ENCODE measurements at regions not wholly inside any gene's neighbourhood (a gene's known extent, or its start where the extent isn't known, plus 50 kb on each side); places are given as distances from the start of the nearest gene placed in this dataset.

- no peak for TF ChIP-seq JUN (IDR thresholded peaks at IDR 0.05; ENCODE audit: borderline replicate concordance, insufficient read depth, insufficient read length, low read depth)
- TF ChIP-seq, protein P1, sequence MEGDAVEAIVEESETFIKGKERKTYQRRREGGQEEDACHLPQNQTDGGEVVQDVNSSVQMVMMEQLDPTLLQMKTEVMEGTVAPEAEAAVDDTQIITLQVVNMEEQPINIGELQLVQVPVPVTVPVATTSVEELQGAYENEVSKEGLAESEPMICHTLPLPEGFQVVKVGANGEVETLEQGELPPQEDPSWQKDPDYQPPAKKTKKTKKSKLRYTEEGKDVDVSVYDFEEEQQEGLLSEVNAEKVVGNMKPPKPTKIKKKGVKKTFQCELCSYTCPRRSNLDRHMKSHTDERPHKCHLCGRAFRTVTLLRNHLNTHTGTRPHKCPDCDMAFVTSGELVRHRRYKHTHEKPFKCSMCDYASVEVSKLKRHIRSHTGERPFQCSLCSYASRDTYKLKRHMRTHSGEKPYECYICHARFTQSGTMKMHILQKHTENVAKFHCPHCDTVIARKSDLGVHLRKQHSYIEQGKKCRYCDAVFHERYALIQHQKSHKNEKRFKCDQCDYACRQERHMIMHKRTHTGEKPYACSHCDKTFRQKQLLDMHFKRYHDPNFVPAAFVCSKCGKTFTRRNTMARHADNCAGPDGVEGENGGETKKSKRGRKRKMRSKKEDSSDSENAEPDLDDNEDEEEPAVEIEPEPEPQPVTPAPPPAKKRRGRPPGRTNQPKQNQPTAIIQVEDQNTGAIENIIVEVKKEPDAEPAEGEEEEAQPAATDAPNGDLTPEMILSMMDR (IDR thresholded peaks at IDR 0.05; ENCODE audit: extremely low read depth in 1 of 2, insufficient read depth in 1 of 2, low read depth in 1 of 2, low read length in 2 of 2), result no peak
- no peak for TF ChIP-seq MYC (IDR thresholded peaks at IDR 0.05; ENCODE audit: low read depth, low read length)
- FAIRE-seq, result no peak
- Histone ChIP-seq H3K79me2 (ENCODE audit: control insufficient read depth, insufficient read depth, low read length) (no peaks in the 10 kb centered on the region), H3K27me3 (ENCODE audit: control insufficient read depth in 2 of 2, insufficient read depth in 2 of 2, low read length in 2 of 2) (no peaks in the 10 kb centered on the region), H3K4me3 (replicated peaks in 1 of 3; ENCODE audit: insufficient read depth in 1 of 3, low read depth in 1 of 3, low read length in 3 of 3) (no peak overlapping the region), H3K27ac (ENCODE audit: insufficient read depth, low read depth, low read length) (no peak overlapping the region), H3K9me3 (replicated peaks; ENCODE audit: control insufficient read depth, insufficient read depth, low read length) (no peaks in the 10 kb centered on the region), H2AFZ (ENCODE audit: low read depth, low read length) (no peak overlapping the region), H3K4me1 (ENCODE audit: control insufficient read depth, extremely low read depth, insufficient read depth, low read length) (no peaks in the 10 kb centered on the region), H4K20me1 (replicated peaks; ENCODE audit: control insufficient read depth, extremely low read depth, insufficient read depth, low read length) (no peaks in the 10 kb centered on the region), H3K4me2 (ENCODE audit: insufficient read depth, low read length) (no peak overlapping the region), H3K9me1 (replicated peaks; ENCODE audit: control insufficient read depth, extremely low read depth, insufficient read depth, low read length) (no peaks in the 10 kb centered on the region), H3K36me3 (ENCODE audit: control insufficient read depth in 2 of 2, extremely low read depth in 1 of 2, insufficient read depth in 2 of 2, low read length in 2 of 2) (no peaks in the 10 kb centered on the region), H3K9ac (replicated peaks; ENCODE audit: extremely low read depth, insufficient read depth, low read length) (no peak overlapping the region)
- BruUV-seq (replicated peaks), result no TSS peak
- ChIA-PET CTCF (no interaction called here), POLR2A (no interaction called here)
- dilution Hi-C loops (cut with MboI; ENCODE audit: extremely low pct_ligation_motif_present, low sequenced_read_pairs) (no loop called here), intact Hi-C loops (cut with micrococcal nuclease) (no loop called here)
- no peak for DNase-seq (ENCODE audit: low read depth, low spot score)
Observed at GRCh38 chr11:127226380-127226779, 225.8 kb upstream of the KIRREL3 start.

DNA sequence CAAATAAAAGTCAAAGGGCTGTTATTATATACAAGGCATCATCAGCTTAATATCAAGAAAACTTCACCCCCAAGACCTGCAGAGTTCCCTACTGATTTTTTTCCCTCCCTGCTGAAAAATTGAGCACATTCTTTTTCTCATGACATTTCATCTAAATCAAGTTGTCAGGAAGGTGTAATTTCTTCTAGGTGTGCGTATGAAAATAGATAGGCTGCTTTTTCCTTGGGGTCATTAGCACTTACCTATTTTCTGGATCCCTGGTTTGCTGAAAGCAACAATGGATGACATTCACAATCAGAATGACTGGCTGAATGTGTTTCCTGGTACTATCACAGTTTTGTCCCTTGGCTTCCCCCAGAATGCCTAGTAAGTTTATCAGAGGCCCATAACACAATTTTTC lies 225.0 kb upstream of the KIRREL3 start:
- TF ChIP-seq MAX (IDR thresholded peaks at IDR 0.05; ENCODE audit: insufficient read depth, insufficient read length) (no peak), EZH2 (IDR thresholded peaks at IDR 0.05; ENCODE audit: borderline replicate concordance, low read depth, low read length, severe bottlenecking) (no peak), FOS (IDR thresholded peaks at IDR 0.05; ENCODE audit: borderline replicate concordance, insufficient read depth, low read length) (no peak), POLR2AphosphoS5 (IDR thresholded peaks at IDR 0.05; ENCODE audit: insufficient read depth, low read depth, low read length) (no peak), MYC (IDR thresholded peaks at IDR 0.05; ENCODE audit: low read depth, low read length) (no peak), GATA2 (IDR thresholded peaks at IDR 0.05; ENCODE audit: insufficient read depth, insufficient read length, low read depth, low read length) (no peak), POLR2A (IDR thresholded peaks at IDR 0.05; ENCODE audit: low read depth, low read length) (no peak), JUN (IDR thresholded peaks at IDR 0.05; ENCODE audit: borderline replicate concordance, insufficient read depth, insufficient read length, low read depth) (no peak)
- TF ChIP-seq, protein P1 (IDR thresholded peaks at IDR 0.05; ENCODE audit: extremely low read depth in 1 of 2, insufficient read depth in 1 of 2, low read depth in 1 of 2, low read length in 2 of 2), result no peak
- no TSS peak for BruUV-seq (replicated peaks)
- Histone ChIP-seq H3K4me3 (replicated peaks in 1 of 3; ENCODE audit: insufficient read depth in 1 of 3, low read depth in 1 of 3, low read length in 3 of 3) (no peak overlapping the region), H3K4me2 (ENCODE audit: insufficient read depth, low read length) (no peak overlapping the region), H3K36me3 (ENCODE audit: control insufficient read depth in 2 of 2, extremely low read depth in 1 of 2, insufficient read depth in 2 of 2, low read length in 2 of 2) (no peaks in the 10 kb centered on the region), H3K9me3 (replicated peaks; ENCODE audit: control insufficient read depth, insufficient read depth, low read length) (no peaks in the 10 kb centered on the region), H4K20me1 (replicated peaks; ENCODE audit: control insufficient read depth, extremely low read depth, insufficient read depth, low read length) (no peaks in the 10 kb centered on the region), H3K79me2 (ENCODE audit: control insufficient read depth, insufficient read depth, low read length) (no peaks in the 10 kb centered on the region), H3K27ac (ENCODE audit: insufficient read depth, low read depth, low read length) (no peak overlapping the region), H3K9ac (replicated peaks; ENCODE audit: extremely low read depth, insufficient read depth, low read length) (no peak overlapping the region), H3K4me1 (ENCODE audit: control insufficient read depth, extremely low read depth, insufficient read depth, low read length) (no peaks in the 10 kb centered on the region), H3K9me1 (replicated peaks; ENCODE audit: control insufficient read depth, extremely low read depth, insufficient read depth, low read length) (no peaks in the 10 kb centered on the region), H2AFZ (ENCODE audit: low read depth, low read length) (no peak overlapping the region), H3K27me3 (ENCODE audit: control insufficient read depth in 2 of 2, insufficient read depth in 2 of 2, low read length in 2 of 2) (no peaks in the 10 kb centered on the region)
- POLR2A ChIA-PET, result no interaction called here
- dilution Hi-C loops (cut with MboI; ENCODE audit: extremely low pct_ligation_motif_present, low sequenced_read_pairs), result no loop called here
- FAIRE-seq (no peak), DNase-seq (ENCODE audit: low read depth, low spot score) (no peak)
- CTCF ChIA-PET, result no interaction called here
- intact Hi-C loops (cut with micrococcal nuclease), result no loop called here

Data from endothelial cell of umbilical vein (primary cell).